A673 (cell line): ENCODE measurements at regions not wholly inside any gene's neighbourhood (a gene's known extent, or its start where the extent isn't known, plus 50 kb on each side); places are given as distances from the start of the nearest gene placed in this dataset.

ENCODE experiments used
- BruUV-seq: library from RNA; stranded (reverse); fragments of 400-500 nt; replicated peaks from 2 replicates; lab custom pipeline; 2021; lab: Mats Ljungman, UMichigan
- CTCF ChIA-PET: fragments of 300-600 bp; sonication (Branson Sonifier 250); formaldehyde crosslinking; loops from one replicate; lab custom pipeline; 2022; ENCODE audit warnings: antibody characterized with exemption; lab: Charles Lee
- POLR2A ChIA-PET: fragments of 300-600 bp; sonication (Branson Sonifier 250); formaldehyde crosslinking; loops from one replicate; lab custom pipeline; 2022; ENCODE audit warnings: antibody characterized with exemption; ENCODE audit not compliant: low non-redundant PET; lab: Charles Lee
- DNase-seq: peaks from one replicate; pipeline ENCODE4 v3.0.0-alpha.2; 2015; ENCODE audit warnings: low spot score
- H3K27ac ChIP-seq: fragments of 200-600 bp; sonication (generic); 2 replicates; pipeline ENCODE4 v1.5.1; 2016; ENCODE audit warnings: mixed run types, low read depth, mild to moderate bottlenecking, mixed read lengths, antibody characterized with exemption, low read length; ENCODE audit not compliant: poor library complexity, severe bottlenecking
- H3K27me3 ChIP-seq: fragments of 200-600 bp; sonication (generic); replicated peaks from 2 replicates; pipeline ENCODE4 v1.6.1; 2017; ENCODE audit warnings: mixed run types, low read depth, mild to moderate bottlenecking, mixed read lengths, antibody characterized with exemption, low read length; ENCODE audit not compliant: insufficient read depth, poor library complexity
- H3K36me3 ChIP-seq: fragments of 200-600 bp; sonication (generic); 2 replicates; pipeline ENCODE4 v1.6.1; 2016; ENCODE audit warnings: mixed run types, mild to moderate bottlenecking, mixed read lengths, antibody characterized with exemption, low read length; ENCODE audit not compliant: insufficient read depth, poor library complexity, severe bottlenecking
- H3K4me1 ChIP-seq: fragments of 200-600 bp; sonication (generic); 2 replicates; pipeline ENCODE4 v1.6.1; 2017; ENCODE audit warnings: mixed run types, mild to moderate bottlenecking, mixed read lengths, antibody characterized with exemption, low read length; ENCODE audit not compliant: insufficient read depth, poor library complexity, severe bottlenecking
- H3K4me3 ChIP-seq: fragments of 200-600 bp; sonication (generic); 2 replicates; pipeline ENCODE4 v1.5.1; 2016; ENCODE audit warnings: low read depth, mixed run types, mild to moderate bottlenecking, mixed read lengths, low read length; ENCODE audit not compliant: poor library complexity, severe bottlenecking
- H3K9me3 ChIP-seq: fragments of 200-600 bp; sonication (generic); 2 replicates; pipeline ENCODE4 v1.6.1; 2016; ENCODE audit warnings: mixed run types, low read depth, mild to moderate bottlenecking, mixed read lengths, antibody characterized with exemption, low read length; ENCODE audit not compliant: poor library complexity, severe bottlenecking
- CTCF ChIP-seq: fragments of 300-800, 200-600 bp; sonication (generic); conservative IDR thresholded peaks from 2 replicates; pipeline ENCODE4 v1.5.1; 2017; ENCODE audit warnings: low read depth, mild to moderate bottlenecking, antibody characterized with exemption, low read length, moderate library complexity, mixed read lengths
- EZH2 ChIP-seq: fragments of 200-600 bp; sonication (generic); IDR thresholded peaks from 2 replicates; pipeline ENCODE4 v1.6.1; 2017; ENCODE audit warnings: borderline replicate concordance, low read depth, mild to moderate bottlenecking, mixed read lengths, antibody characterized with exemption, low read length; ENCODE audit not compliant: poor library complexity, severe bottlenecking
- intact Hi-C: fragments of 100-400 bp; cut with micrococcal nuclease; formaldehyde crosslinking; loops from one replicate; pipeline ENCODE4 v1.10.0; 2022; ENCODE audit not compliant: unreplicated experiment

GRCh38 chrX:112577146-112577545 lies 102.6 kb downstream of the LHFPL1 start:
- H3K27ac ChIP-seq: no peak overlapping the region
- no peaks in the 10 kb centered on the region for H3K36me3 ChIP-seq
- no peak overlapping the region for H3K4me3 ChIP-seq
- POLR2A ChIA-PET: no interaction called here
- no peaks in the 10 kb centered on the region for H3K4me1 ChIP-seq
- DNase-seq: no peak
- no peaks in the 10 kb centered on the region for H3K27me3 ChIP-seq
- intact Hi-C loops: no loop called here
- TF ChIP-seq EZH2: no peak
- TF ChIP-seq CTCF: no peak
- no peaks in the 10 kb centered on the region for H3K9me3 ChIP-seq
- BruUV-seq: no TSS peak
- CTCF ChIA-PET: no interaction called here

- no TSS peak for BruUV-seq
- no peaks in the 10 kb centered on the region for H3K9me3 ChIP-seq
- no peaks in the 10 kb centered on the region for H3K36me3 ChIP-seq
- no peaks in the 10 kb centered on the region for H3K4me1 ChIP-seq
- ChIA-PET CTCF (no interaction called here), POLR2A (no interaction called here)
- no peaks in the 10 kb centered on the region for H3K27me3 ChIP-seq
- TF ChIP-seq CTCF (no peak), EZH2 (no peak)
- no peak overlapping the region for H3K4me3 ChIP-seq
- no peak for DNase-seq
- intact Hi-C loops: no loop called here
- no peak overlapping the region for H3K27ac ChIP-seq
Observed at GRCh38 chrX:112571388-112571787, 108.3 kb downstream of the LHFPL1 start.

GRCh38 chrX:112555831-112556230 lies 123.9 kb downstream of the LHFPL1 start:
- intact Hi-C loops: no loop called here
- BruUV-seq: no TSS peak
- no peaks in the 10 kb centered on the region for H3K27me3 ChIP-seq
- no peak overlapping the region for H3K27ac ChIP-seq
- H3K4me3 ChIP-seq: no peak overlapping the region
- H3K4me1 ChIP-seq: no peaks in the 10 kb centered on the region
- ChIA-PET POLR2A (no interaction called here), CTCF (no interaction called here)
- TF ChIP-seq EZH2: no peak
- no peak for DNase-seq
- H3K9me3 ChIP-seq: no peaks in the 10 kb centered on the region
- no peaks in the 10 kb centered on the region for H3K36me3 ChIP-seq

- no peaks in the 10 kb centered on the region for H3K4me1 ChIP-seq
- no peak for TF ChIP-seq CTCF
- TF ChIP-seq EZH2: no peak
- H3K9me3 ChIP-seq: no peaks in the 10 kb centered on the region
- BruUV-seq: no TSS peak
- intact Hi-C loops: no loop called here
- POLR2A ChIA-PET: no interaction called here
- no peak overlapping the region for H3K4me3 ChIP-seq
- no peaks in the 10 kb centered on the region for H3K27me3 ChIP-seq
- CTCF ChIA-PET: no interaction called here
- no peak overlapping the region for H3K27ac ChIP-seq
- no peaks in the 10 kb centered on the region for H3K36me3 ChIP-seq
- DNase-seq: no peak
Observed at GRCh38 chrX:112545051-112545450, 134.7 kb downstream of the LHFPL1 start.
